Non-pigmented ciliary epithelial cell (primary cell): ENCODE measurements at regions not wholly inside any gene's neighbourhood (a gene's known extent, or its start where the extent isn't known, plus 50 kb on each side); places are given as distances from the start of the nearest gene placed in this dataset.

Source experiments
- DNase-seq: peaks from one replicate; pipeline ENCODE4 v3.0.0-alpha.2; 2010; ENCODE audit warnings: low read depth

DNA sequence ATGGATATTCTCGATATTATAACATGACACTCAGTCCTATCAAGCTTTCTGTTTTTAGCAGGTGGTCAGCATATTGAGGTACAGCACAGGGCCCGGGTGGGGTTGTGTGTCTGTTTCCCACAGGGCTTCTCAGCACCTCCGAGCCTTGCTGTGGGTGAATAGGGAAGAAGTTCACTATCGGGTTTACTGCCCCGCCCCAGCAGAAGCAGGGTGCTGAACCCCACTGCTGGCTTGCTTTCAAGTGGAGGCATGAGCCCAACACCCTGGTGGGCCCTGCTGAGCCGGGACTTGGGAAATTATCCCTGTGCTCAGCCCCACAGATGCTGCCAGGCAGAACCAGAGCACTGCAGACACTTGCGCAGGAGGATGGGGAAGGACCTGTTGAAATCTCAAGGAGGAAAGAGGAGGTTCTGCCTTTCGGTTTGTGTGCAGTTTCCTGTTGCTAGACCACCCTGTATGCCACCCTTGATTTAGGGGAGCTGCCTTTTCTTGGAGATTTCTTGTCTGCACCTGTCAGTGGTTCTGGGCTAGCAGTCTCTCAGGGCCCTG is 270.3 kb upstream of the SALL3 start:
- DNase-seq = no peak

- no peak for DNase-seq
These were observed 268.3 kb upstream of the SALL3 start for GRCh38 chr18:78711316-78711715.

GRCh38 chr18:78711971-78712370 is 267.6 kb upstream of the SALL3 start:
- no peak for DNase-seq

DNA sequence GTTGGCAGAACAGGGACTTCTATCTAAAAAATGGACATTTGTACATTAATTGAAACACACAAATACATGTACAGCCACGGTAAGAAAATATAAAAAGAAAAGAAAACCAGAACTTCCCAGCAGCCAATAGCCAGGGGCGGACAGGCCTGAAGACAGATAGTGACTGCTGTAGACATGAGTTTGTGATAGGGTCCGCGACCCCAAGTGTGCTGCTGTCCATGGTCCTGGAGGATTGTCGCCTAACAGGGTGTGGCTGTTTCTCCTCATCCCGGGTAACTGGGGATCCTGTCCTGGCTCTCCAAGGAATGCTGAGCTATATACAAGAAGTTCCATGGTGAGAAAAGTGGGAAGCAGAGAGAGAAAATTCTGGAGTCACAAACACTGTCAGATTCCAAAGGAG is 266.5 kb upstream of the SALL3 start:
- DNase-seq = no peak

- no peak for DNase-seq
These were observed 265.9 kb upstream of the SALL3 start for GRCh38 chr18:78713726-78714125.

GRCh38 chr18:78716022-78716421 is 263.6 kb upstream of the SALL3 start:
- DNase-seq = no peak

DNA sequence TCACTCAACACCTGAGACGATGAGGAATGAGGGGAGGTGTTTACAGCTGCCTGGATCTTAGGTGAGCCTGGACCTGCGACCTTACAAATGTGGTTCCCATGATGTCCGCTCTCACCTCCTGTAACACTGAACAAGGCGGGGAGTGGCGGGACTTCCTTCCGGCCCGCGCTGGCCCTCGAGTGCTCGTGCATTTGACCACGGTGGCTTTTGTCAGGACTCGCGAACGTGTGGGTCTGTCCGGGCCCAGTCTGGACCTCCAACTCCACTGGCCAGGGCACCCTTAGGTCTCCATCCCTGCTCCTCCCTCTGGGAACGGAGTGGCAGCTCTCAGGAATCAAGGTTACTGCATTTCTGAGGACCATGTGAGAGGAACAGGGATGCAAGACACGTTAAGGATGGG is 263.0 kb upstream of the SALL3 start:
- DNase-seq = no peak

DNA sequence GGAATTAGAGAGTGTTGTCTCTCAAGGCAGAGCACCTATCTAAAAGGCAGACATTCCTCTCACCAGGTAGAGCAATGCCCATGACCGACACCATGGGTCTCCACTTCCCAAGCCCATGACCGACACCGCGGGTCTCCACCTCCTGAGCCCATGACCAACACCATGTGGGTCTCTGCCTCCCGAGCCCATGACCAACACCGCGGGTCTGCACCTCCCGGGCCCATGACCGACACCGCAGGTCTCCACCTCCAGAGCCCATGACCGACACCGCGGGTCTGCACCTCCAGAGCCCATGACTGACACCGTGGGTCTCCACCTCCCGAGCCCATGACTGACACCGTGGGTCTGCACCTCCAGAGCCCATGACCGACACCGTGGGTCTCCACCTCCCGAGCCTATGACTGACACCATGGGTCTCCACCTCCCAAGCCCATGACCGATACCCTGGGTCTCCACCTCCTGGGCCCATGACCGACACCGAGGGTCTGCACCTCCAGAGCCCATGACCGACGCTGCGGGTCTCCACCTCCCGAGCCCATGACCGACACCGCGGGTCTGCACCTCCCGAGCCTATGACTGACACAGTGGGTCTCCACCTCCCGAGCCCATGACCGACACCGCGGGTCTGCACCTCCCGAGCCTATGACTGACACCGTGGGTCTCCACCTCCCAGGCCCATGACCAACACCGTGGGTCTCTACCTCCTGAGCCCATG is 262.4 kb upstream of the SALL3 start:
- no peak for DNase-seq

DNA sequence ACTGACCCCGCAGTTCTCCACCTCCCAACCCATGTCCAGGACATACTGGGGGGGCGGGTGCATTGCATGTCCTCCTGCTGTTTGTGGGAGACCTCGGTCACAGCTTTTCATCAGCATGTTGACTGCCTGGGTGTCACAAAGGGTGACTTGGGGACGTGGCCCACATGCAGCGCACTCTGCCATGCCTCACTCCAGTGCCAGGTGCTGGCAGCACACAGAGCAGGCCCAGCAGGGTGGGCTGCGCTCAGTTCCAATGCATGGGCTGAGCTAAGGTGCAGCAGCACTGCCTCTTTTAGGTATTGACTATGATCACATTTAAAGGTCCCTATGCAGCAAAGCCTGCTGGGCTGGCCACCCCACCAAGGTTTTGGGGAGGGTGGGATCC is 261.9 kb upstream of the SALL3 start:
- no peak for DNase-seq

DNA sequence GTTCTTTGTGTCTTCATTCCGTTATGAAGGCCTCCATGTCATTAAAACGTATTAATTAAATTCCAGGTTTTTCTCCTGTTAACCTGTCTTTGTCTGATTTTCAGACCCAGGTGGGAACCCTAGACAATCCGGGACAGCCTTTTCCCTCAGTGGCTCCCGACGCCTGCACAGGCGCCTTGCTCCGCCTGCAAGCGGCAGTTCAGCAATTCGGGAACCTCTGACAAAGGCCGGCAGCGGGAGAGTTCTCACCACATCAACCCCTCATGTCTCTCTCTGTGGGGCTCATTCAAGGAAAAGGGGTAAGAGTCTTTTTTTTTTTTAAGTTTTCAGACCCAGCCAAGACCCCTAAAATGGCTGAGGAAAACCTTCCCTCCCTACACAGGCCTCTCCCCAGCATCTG is 259.8 kb upstream of the SALL3 start:
- no peak for DNase-seq

DNA sequence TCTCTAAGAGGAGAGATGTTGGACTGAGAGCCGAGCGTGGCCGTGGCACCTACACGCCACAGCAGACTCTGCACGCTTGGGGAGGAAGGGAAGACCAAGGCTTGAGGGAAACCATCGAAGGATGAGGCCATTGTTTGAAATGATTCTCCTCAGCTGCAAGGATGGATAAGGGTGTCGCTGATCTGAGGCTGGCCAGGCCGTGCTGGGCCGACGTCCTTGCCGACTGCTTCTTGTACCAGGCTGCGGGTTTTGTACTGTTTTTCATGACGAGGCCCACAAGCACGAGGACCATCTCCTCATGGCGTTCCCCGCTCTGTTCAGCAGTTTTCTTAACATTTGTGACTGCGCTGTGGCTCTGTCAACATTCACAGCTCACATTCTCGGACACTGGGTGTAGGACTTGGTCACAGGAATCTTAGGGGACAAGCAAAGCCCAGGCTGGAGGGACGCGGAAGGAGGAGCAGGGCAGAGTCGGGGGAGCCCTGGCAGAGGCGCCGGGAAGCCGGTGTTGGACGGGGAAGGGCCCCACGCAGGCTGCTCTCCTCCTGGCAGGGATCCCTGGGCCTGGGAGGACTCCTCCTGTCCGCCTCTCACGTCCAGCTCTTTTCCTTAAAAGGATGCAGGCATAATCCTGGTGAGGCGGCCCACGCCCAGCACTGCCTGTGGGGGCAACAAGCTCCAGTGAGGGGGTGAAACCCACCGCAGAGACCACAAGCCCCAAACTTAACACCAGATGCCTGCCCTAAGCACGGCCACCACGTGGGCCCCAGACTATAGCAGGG is 259.0 kb upstream of the SALL3 start:
- DNase-seq = no peak

DNA sequence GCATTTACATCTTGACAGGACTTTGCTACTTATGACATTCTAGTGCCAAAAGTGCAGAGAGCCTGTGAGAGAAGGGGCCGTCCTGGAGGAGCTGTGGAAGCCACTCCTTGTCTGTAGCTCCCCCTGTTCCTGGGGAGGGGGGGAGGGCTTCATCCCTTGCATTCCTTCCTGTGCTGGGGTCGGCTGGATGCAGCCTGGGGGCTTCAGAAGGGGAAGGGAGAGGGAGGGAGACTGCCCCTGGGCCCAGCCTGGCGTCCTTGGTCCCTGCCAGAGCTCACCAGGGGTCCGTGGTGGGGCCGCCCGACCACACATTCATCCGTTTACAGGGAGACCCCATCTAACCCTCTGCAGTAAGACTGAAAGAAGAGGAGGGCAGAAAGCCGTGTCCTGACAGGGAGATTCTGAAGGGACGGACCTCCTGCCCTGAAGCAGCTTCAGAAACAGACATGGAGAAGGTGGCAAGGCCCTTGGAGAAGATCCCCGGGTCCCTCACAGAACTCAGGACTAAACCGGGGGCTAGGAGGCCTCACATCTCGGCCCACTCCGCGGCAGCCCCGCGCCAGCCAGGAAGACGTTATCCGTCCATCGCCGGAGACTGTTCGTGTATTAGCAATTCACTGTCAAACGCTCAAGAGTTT is 258.3 kb upstream of the SALL3 start:
- DNase-seq = no peak

DNA sequence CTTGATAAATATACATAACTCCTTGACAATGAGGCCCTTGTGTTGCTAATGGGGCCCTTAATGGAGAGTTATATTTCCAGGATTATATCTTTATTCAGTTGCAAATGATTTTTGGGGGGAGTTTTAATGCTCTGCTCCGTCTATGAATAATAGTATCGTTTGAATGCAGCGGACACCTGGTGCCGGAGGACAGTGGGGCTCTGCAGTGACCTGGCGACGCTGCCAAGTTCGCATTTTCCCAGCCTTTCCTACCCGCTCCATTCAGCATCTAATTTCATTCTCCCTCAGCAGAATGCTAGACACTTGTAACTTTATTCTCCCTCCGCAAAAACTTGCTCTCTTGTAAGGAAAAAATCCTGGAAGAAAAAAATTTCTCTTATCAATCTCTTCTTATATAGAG is 257.6 kb upstream of the SALL3 start:
- DNase-seq = no peak

DNA sequence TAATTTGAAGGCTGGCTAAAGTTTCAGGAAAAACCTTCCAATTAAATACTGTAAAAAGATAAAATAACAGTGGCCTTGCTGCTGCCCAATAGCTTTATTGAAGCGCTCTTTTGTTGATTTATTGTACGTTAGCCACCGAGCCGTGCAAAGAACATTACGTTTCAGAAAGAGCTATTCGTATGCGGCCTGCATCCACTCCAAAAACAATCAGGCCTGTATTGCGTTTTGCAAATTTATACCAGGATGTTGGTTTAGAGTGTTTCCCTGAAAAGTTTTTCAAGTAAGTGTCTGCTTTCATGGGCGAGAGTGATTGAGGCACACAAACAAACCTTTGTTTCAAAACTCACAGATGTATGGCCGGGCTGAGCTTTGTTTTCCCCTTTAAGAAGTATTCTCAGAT is 257.2 kb upstream of the SALL3 start:
- no peak for DNase-seq

GRCh38 chr18:78722929-78723710 is 256.5 kb upstream of the SALL3 start:
- DNase-seq = no peak

DNA sequence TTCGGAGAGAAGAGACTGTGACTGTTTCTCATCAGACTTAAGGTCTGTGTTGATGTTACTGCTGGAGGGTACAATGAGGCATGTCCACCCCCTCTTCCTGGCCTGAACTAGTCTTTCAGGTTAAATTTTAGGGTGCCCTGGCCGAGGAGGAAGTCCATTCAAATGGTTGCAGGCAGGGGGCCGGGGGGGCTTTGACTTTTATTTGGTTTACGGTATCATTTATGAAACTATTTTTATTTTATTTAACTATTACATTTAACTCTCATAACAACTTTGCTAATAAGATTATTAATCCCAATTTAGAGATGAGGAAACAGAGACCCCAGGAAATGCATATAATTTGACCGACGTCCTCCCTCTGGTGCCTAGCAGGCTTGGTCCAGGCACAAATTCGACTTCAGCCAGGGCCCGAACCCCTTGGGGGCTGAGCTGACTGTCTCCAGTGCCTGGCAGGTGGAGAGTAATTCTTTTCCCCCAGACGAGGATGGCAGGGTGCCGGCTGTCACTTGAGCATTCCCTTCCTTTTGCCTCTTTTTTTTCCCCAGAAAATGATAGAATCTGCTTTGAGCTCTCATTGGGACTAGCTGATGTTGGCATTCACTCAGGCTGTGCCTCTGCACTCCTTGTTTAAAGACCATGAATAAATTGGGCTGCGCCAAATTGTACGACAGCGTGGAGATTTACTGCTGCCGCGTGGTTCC is 255.3 kb upstream of the SALL3 start:
- no peak for DNase-seq

DNA sequence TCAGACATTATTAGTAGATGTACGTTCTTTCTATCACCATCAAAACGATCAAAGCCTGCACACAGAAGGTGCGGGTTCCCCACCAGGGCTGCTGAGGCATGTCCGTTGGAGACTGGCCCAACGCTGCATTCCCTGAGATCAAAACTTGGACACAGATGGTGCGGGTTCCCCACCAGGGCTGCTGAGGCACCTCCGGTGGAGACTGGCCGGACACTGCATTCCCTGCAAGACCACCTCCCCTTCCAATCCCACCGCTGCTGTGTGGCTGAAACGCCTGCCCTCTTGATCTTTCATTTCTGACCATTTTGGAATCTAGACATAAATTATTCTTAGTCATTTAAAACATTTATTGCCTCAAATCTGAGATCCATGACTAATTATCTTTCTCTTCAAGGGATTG is 254.2 kb upstream of the SALL3 start:
- no peak for DNase-seq

- DNase-seq = no peak
These were observed 253.1 kb upstream of the SALL3 start for GRCh38 chr18:78726326-78727056.

- no peak for DNase-seq
These were observed 252.4 kb upstream of the SALL3 start for GRCh38 chr18:78727057-78727739.
